HG03457 (cell line): ENCODE measurements at regions not wholly inside any gene's neighbourhood (a gene's known extent, or its start where the extent isn't known, plus 50 kb on each side); places are given as distances from the start of the nearest gene placed in this dataset.
A peak's percentile ranks its signal among the peaks of the same experiment; 100 is the strongest.

Experiments used
- ATAC-seq: cut with Tn5 transposase; IDR thresholded peaks from one replicate; pipeline ENCODE4 v1.9.1; 2021; ENCODE audit warnings: moderate number of reproducible peaks; ENCODE audit not compliant: unreplicated experiment

DNA sequence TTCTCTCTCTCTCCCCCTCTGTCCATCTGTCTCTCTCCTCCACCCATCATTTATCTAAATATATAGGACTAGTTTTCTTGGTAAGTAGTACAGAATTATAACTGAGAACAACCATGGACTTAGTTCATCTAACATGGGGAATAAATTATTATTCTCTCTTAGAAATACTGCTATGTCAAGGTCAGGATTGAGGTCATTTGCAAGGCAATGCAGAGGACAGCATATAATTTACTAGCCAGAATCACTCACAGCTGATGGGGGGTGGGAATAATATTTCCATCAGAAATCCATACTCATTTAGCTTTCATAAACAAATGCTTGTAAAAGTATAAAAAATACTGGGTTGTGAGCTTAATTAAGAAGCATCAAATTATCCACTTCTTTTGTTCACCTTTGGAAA, 553.9 kb upstream of the POU3F2 start:
- ATAC-seq = no peak

DNA sequence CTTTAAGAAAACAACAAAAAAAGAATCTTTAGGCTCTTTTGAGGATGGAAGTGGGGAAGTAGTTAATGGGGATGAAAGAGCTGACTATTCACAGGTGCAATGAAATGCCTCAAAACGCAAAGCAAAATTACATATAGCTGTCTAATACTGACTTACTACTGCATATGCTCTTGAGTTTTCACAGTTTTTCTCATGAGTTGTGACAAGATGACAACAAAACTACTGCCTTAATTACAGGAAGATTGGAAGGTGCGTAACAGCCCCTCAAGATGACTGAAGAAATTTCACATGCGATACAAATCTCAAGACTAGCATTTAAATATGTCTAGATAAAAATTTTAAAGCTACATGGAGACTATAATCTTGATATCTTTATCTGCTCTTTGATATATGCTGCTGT, 547.8 kb upstream of the POU3F2 start:
- ATAC-seq = no peak

- ATAC-seq = no peak
Observed at GRCh38 chr6:98287876-98288275, 546.5 kb upstream of the POU3F2 start.

DNA sequence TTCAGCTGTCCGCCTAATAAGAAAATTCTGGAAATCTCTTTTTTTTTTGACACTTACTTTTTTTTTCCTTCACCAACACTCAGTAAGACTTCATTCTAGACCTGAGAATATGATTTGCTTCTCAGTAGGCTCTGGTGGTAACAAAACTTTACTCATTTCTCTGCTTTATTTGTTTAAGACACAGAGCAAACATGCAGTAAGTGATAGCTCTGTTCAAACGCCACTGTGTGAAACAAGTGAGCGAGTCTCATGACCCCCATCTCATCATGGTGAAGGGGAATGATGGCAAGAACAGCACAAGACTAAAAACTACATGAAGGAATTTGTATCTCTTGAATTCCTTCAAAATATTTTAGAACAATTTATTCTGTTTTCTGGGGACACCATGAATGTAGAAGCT, 541.6 kb upstream of the POU3F2 start:
- no peak for ATAC-seq

- ATAC-seq = no peak
Observed at GRCh38 chr6:98295515-98296175, 538.7 kb upstream of the POU3F2 start.

DNA sequence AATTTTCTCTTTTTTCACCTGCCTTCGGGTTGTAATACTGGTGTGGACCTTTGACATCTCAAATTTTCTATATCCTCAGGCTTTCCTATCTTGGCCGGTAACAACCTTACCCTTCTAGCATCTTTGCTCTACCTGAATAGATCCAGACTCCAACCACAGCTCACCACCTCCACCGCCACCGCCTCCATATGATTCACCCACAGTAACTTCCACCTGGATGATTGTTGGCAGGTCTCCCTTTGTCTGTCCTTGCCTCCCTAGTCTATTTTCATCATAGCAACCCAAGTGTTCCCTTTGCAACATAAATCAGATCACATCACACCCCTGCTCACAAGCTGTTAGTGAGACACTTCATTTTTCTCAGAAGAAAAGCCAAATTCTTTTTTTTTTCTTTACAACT, 525.8 kb upstream of the POU3F2 start:
- ATAC-seq = no peak

- ATAC-seq = no peak
Observed at GRCh38 chr6:98310443-98310842, 523.9 kb upstream of the POU3F2 start.

- ATAC-seq = peak; percentile 76
Observed at GRCh38 chr6:98323605-98324004, 510.8 kb upstream of the POU3F2 start.

DNA sequence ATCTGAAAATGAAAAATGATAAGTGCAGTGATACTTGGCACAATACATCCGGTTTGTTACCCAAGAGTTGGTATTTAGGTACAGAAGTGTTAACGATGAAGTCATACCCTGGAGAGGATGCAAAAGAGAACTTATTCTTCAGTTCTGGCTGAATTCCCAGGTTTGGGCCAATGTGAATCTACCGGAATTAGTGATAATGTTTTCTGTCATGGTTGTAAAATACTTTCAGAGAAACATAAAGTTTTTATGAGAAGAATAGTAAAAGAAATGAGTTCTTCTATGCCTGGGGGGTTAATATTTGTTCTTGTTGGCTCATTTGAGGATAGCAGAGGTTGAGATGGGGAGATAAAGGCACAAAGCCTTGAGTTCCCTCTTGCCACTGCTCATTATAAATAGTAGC, 509.9 kb upstream of the POU3F2 start:
- ATAC-seq = no peak

DNA sequence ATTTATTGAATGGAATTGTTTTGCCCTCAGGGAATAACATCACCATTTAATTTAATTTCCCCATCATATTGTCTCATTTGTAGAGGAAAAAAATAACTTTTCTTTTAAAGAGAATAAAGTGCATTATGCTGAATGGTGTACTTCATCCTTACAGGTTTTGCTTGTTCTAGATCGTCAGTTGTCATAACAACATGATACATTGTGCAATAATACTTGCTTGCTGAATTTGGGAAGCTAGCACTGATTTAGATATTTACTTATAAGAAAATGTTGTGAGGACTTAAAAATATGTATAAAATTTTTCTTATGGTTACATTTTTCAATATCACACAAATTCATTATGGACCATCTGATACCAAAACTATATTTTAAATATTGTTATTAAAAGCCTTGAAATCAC, 509.0 kb upstream of the POU3F2 start:
- no peak for ATAC-seq

DNA sequence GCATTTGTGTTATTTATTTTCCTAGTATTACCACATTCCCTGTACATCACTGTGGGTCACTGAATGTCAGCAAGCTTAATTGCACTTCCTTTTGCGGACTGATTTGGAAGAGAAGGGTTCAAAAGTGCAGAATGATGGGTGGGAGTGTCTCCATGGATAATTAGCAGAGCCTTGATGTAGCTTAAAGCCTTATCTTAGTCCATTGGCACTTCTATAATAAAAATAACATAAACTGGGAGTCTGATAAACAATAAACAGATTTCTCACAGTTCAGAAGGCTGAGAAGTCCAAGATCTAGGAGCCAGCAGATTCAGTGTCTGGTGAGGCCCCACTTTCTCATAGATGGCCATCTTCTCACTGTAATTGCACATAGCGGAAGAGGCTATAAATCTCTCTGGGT, 501.1 kb upstream of the POU3F2 start:
- ATAC-seq = no peak

- no peak for ATAC-seq
Observed at GRCh38 chr6:98335594-98335993, 498.8 kb upstream of the POU3F2 start.

- no peak for ATAC-seq
Observed at GRCh38 chr6:98339506-98339905, 494.9 kb upstream of the POU3F2 start.

GRCh38 chr6:98343004-98343403, 491.4 kb upstream of the POU3F2 start:
- ATAC-seq = no peak

DNA sequence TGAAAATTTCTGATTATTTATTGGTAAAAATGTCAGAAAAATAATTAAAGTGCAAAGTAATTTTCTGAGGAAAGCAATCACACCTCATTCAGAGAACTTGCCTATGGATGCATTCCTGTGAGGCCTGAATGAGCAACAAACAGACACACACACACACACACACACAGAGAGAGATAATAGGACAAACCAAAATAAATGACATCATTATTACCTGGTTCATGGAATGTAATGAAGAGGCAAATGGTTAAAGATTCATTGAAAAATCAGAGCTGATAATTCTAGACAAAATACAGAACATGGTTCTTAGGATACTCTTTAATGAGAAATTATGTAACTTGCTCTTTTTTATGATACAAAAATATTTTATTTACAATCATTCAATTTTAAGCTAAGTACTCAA, 490.6 kb upstream of the POU3F2 start:
- ATAC-seq = no peak

DNA sequence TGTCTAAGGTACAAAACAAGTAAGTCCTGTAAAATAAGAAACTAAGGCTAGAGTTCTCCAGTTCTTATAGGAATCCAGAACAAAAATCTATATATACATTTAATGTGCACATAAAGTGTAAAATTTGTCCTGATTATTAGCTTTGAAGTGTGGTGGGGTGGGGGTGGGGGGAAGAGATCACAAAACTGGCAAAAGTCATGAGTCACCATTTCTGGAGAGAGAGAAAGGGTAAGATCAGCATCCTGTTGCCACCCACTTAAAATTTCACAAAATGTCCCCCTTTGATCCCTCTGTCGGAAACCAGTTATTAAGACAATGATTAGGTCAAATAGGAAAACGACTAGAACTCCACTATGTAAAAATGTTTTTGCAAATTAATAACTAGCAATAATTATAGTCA, 482.0 kb upstream of the POU3F2 start:
- no peak for ATAC-seq

DNA sequence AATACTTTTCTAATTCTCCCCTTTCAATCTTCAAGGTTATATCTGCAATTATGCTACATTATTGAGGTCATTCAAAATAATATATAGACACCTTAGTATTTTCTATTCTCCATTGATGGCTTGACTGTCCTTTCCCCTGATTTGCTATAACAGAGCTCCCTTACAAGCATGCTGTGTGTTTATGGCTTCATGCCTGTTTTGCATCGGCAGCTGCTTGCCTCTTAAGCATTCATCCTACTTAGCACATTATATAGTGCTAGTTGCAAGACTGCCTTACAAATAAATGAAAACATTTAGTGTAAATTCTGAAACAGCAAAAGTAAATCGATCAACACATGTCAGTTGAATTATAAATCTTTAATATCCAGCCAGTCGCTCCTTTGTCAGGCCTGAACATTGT, 476.2 kb upstream of the POU3F2 start:
- ATAC-seq = no peak

- ATAC-seq = no peak
Observed at GRCh38 chr6:98366371-98366770, 468.0 kb upstream of the POU3F2 start.

DNA sequence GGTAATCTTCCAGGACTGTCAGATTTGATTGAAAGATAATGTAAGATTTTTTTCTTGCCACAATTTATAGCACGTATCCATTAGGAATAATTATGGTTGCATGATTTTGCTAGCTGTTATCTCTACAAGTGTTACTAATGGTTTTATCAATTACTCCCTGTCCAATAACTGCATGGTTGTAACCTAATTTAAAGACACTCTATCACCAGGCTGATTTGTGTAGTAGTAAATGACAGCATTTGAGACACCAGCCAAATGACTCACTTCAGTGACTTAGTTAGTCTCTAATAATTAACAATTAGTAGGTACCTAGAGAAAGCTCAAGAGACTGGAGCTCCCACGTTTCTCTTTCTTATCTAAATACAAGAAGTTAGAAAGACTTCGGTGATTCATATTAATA, 453.8 kb upstream of the POU3F2 start:
- no peak for ATAC-seq

DNA sequence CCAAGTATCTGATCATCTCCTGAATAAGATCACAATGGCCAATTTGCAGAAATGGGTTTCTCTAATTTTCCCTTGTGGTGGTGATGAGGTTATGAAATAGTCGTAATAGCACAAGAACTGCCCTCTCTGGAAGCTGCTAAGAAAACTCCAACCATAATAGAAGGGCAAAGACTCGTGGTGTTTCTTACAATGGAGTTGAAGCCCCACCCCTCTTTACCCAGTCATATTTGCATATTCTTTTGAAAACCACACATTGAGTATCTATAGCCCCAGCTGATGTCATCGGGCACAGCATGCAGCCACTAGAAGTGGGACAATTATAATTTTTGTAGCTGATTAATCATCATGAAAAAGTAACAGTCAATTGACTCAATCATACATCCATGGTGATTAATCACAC, 452.1 kb upstream of the POU3F2 start:
- no peak for ATAC-seq

DNA sequence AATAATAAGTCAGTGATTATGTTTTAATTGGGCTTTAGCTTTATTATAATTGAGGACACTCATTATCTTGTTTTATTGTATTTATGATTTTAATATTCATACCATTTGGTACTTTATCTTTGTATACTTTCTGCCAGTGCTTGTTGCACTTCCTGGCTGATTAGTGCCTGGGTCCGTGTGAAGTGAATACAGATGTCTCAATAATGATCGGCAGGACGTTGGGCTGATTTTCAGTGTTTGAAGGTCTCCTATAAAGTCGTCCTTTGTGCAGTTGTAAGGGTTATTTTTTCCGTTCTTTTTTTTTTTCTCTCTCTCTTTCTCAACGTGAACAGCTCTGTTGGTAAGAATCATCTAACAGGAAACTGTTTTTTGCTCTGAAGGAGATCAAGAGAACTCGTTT, 450.0 kb upstream of the POU3F2 start:
- ATAC-seq = no peak

GRCh38 chr6:98384801-98385200, 449.6 kb upstream of the POU3F2 start:
- no peak for ATAC-seq

- ATAC-seq = no peak
Observed at GRCh38 chr6:98395610-98396166, 438.7 kb upstream of the POU3F2 start.
